GM21723 (cell line): ENCODE measurements at regions not wholly inside any gene's neighbourhood (a gene's known extent, or its start where the extent isn't known, plus 50 kb on each side); places are given as distances from the start of the nearest gene placed in this dataset.
A peak's percentile ranks its signal among the peaks of the same experiment; 100 is the strongest.

ENCODE experiments used
- ATAC-seq: cut with Tn5 transposase; IDR thresholded peaks from one replicate; pipeline ENCODE4 v1.9.1; 2021; ENCODE audit warnings: mild to moderate bottlenecking, moderate library complexity; ENCODE audit not compliant: unreplicated experiment

- ATAC-seq, result no peak
These were observed 110.7 kb upstream of the CTSC start for GRCh38 chr11:88448131-88448670.

- no peak for ATAC-seq
These were observed 109.7 kb upstream of the CTSC start for GRCh38 chr11:88447281-88447680.

- no peak for ATAC-seq
These were observed 101.8 kb upstream of the CTSC start for GRCh38 chr11:88439356-88439755.

DNA sequence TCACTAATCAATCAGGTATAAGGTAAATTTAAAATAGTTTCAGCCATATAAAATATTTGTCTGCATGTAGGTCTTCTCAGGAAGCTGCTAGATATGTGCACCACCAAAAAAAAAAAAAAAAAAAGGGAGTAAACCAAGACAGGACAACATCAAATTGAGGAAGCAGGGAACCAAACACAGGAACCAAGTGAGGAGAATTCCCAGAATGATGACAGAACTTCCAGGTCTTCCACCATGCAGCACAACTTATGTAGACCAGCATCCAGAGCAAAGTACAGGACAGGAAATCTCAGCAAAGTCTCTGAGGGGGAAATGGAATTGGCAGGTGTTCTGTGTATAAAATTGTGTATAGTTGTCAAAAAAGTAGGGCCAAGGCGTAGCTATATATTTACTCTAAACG, 101.2 kb upstream of the CTSC start:
- ATAC-seq, result no peak

DNA sequence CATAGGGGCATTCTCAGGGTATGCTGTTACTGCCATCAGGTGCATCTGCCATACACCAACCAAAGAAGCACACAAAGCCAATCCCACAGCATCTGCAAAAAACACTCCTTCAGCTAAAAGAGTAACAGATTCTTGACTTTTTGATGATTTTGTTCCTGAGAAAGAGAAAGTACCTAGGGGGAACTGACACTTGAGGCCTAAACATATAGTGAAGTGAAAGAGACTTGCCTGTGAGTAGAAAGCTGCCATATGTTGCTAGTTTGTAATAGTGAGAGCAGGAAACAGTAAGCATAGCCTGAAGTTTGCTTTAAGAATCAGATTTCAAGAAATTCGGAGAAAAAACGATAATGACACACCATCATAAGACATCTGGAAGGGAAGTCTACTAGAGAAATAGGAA, 97.9 kb upstream of the CTSC start:
- ATAC-seq, result peak; percentile 99

GRCh38 chr11:88434333-88434976, 96.9 kb upstream of the CTSC start:
- no peak for ATAC-seq

DNA sequence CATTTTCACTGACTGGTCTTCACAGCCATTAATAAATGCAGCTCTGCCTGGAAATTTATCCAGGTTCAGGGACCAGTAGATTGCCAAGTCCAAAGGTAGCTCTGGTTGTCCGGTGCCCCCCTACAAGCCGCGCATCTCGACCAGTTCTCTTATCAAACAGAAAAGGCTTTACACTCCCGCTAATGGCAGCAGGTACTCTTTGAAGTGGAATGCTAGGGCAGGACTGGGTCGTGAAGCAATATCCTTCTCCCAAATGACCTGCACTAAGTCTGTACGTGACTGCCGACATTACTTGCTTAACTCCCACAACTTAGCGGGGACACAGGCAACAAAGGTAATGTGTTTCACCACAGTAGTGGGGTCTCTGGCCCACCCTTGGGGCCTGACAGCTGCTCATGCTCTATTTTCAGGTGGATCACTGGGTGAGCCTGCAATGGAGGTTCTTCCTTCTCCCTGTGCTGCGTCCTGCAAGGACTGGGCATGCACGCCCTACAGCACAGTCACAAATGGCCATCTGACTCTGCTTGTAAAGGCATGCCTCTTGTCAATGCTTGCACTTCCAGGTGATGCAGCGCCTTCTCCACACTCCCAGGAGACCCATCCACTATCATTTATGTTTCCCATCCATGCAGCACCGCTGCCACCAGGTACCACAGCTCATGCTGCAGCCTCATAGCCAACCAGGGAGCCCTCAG, 96.1 kb upstream of the CTSC start:
- no peak for ATAC-seq

DNA sequence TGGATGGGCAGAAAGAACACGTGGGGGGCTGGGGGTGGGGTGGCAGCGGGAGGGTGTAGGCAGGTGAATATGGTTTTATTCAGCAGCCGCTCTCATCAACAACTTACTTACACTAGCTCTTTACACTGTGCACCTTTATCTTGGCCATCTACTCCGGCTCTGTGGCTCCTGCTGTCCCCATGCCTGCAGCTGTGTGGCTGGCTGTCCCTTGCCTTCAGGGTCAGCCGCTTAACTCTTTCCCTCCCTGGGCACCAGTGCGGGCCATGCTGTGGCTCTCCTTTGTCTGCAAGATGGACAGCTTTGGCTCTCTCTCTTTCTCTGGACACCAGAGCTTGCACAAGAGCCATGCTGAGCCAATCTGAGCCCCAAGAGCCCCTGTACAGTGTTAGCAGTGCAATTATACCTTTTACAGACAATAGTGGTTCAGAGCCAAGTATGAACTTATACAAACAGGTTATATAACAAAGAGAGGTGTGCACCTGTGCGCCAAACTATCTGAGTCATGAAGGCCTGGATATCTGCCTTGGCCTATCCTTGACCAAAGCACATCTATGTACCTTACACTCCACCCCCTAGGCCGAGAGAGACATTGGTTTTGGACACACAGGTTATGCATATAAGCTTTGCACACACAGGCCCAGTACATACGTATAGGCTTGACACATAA, 94.3 kb upstream of the CTSC start:
- no peak for ATAC-seq

DNA sequence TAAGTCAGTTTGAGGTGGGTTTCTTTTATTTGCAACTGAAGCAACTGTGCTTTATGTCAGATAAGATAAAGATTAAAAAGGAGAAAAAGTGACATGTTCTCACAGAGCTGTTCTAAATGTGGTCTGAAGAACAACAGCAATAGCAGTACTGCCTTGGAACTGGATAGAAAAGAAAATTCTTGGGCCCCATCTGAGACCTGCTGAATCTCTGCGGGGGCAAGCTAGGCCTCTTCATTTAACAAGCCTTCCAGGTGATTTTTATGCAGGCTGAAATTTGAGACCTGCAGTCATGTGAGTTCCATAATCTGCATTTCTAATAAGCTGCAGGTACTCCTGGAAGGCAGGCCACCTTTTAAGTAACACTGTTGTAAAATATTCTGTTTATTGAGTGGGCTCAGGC, 91.4 kb upstream of the CTSC start:
- no peak for ATAC-seq

- ATAC-seq, result no peak
These were observed 90.2 kb upstream of the CTSC start for GRCh38 chr11:88427719-88428118.

DNA sequence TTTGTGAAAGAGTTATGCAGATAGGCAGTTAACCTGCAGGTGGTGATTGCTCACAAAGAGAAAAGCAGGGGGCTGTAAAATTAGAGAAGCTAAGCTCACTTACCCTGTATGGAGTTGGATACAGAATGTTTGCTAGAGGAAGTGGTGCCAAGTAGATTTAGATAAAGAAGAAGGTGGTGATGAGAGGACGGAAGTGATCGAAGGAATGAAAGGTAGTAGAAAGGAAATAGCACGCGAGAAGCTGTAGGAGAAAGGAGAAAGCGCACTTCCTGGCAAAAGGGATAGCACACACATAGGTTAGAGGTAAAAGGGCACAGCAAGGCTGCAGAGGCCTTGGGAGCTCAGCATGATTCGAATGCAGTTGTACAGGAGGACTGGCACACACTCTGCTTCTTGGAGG, 87.3 kb upstream of the CTSC start:
- no peak for ATAC-seq

DNA sequence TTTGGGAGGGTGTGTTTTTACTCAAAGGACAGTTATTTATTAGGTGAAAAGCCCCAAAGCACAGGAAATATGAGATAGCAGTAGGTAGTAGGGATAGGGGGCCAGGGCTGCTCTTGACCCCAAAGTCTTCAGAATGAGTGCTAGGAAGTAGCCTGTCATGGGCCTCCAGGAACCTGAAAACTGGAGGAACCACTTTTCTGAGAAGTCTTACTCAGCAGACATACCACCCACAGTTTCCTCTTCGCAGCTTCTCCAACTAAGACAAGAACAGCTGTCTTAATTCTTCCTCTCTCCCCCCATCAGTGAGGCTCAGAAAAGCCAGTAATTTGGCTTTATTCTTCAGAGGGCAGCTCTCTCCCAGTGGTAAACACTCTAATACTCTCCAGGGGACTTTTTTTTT, 84.0 kb upstream of the CTSC start:
- peak; percentile 87 for ATAC-seq

DNA sequence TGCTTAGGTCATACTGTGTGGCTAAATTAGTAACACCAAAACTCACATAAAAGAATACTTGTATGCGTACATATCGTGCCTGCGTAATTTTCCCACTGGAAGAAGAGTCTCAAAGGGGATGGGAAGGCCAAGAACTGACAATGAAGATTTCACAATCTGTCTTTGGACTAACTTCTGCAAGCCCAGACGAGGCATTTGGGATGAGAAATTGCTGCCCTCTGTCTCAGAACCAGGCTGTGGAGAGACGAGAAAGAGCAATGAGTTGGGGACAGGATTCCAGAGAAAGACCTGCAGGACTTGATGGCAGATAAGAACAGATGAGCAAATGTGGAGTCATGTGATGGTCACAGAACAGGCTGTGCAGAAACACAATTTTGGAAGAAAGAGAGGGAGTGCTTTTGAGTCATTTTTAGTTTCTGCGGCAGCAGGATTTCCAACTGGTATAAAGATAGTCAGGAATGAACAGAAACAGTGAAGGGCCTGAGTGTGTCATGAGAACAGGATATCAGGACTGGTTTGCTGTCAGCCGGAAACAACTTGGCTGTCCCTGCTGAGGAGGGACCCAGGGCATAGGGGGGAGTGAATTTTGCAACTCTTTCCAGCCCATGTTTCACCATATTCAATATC, 82.7 kb upstream of the CTSC start:
- ATAC-seq, result no peak

GRCh38 chr11:88418508-88418907, 81.0 kb upstream of the CTSC start:
- ATAC-seq, result no peak

GRCh38 chr11:88415495-88415894, 78.0 kb upstream of the CTSC start:
- no peak for ATAC-seq

DNA sequence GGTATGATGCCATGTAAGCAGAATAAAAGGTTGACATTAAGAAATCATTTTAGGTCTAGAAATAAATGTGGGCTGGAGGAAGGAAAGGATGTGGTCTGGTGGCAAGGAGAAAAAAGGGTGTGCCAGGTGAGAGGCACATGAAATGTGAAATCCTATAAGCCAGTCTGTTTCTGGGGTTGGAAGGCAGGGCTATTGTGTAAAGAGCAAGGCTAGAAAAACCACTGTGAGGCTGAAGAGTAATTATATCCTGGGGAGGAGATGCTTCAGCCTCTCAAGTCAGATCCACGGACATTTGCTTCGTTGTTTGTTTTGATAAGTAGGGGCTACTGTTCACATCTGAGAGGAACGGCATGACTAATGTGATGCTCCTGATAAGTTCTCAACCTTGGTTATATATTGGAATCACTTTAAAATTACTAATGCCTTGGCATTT, 77.5 kb upstream of the CTSC start:
- no peak for ATAC-seq

DNA sequence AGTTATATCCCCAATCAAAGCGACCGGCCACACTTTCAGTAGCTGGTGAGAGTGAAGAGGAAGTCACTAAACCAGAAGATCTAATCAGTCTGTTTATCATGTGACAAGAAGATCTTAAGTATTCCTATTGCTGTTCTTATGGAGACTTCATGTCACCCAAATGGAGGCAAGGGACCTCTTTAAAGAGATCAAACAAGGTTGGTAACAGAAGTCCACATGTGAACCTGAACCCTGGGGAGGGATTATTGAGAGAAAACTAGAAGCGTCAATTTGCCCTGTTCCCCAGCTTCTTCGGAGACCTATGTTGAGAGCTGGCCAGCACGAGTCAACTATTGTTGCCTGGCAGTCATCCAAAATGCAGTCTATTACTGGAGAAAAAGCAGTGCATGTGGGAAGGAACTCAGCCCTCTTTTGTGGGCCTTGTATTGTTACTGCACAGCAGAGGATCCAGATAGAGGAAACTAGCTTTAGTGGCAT, 76.9 kb upstream of the CTSC start:
- ATAC-seq, result no peak

GRCh38 chr11:88411265-88411664, 73.7 kb upstream of the CTSC start:
- no peak for ATAC-seq

GRCh38 chr11:88410656-88411055, 73.1 kb upstream of the CTSC start:
- no peak for ATAC-seq

GRCh38 chr11:88410056-88410455, 72.5 kb upstream of the CTSC start:
- no peak for ATAC-seq

- ATAC-seq, result no peak
These were observed 69.3 kb upstream of the CTSC start for GRCh38 chr11:88406876-88407275.
